GM23338 (cell line): ENCODE measurements at regions not wholly inside any gene's neighbourhood (a gene's known extent, or its start where the extent isn't known, plus 50 kb on each side); places are given as distances from the start of the nearest gene placed in this dataset.

ENCODE experiments used
- ATAC-seq: fragments of 200-7000 bp; cut with Tn5 transposase; 3 replicates; pipeline ENCODE4 v1.9.1; 2020
- DNase-seq: peaks from one replicate; pipeline ENCODE4 v3.0.0-alpha.2; 2015; ENCODE audit warnings: low spot score
- H2AFZ ChIP-seq: fragments of 200-600 bp; sonication (generic); 2 replicates; pipeline ENCODE4 v1.8.0; 2016; ENCODE audit warnings: antibody characterized with exemption, mild to moderate bottlenecking, moderate library complexity
- H3F3A ChIP-seq: fragments of 200-600 bp; sonication (generic); replicated peaks from 2 replicates; pipeline ENCODE4 v1.8.0; 2017; ENCODE audit warnings: antibody characterized with exemption, mixed run types, low read depth
- H3K27ac ChIP-seq: fragments of 200-600 bp; sonication (generic); 2 replicates; pipeline ENCODE4 v1.6.1; 2016; ENCODE audit warnings: low read depth
- H3K27me3 ChIP-seq: fragments of 200-600 bp; sonication (generic); 2 replicates; pipeline ENCODE4 v1.8.0; 2016; ENCODE audit warnings: mild to moderate bottlenecking, mixed run types, moderate library complexity; ENCODE audit not compliant: insufficient read depth
- H3K36me3 ChIP-seq: fragments of 200-600 bp; sonication (generic); 2 replicates; pipeline ENCODE4 v1.8.0; 2016; ENCODE audit warnings: mild to moderate bottlenecking; ENCODE audit not compliant: insufficient read depth
- H3K4me1 ChIP-seq: fragments of 200-600 bp; sonication (generic); 2 replicates; pipeline ENCODE4 v1.8.0; 2016; ENCODE audit warnings: mild to moderate bottlenecking, moderate library complexity; ENCODE audit not compliant: insufficient read depth
- H3K4me2 ChIP-seq: fragments of 200-600 bp; sonication (generic); 2 replicates; pipeline ENCODE4 v1.7.1; 2017; ENCODE audit warnings: mixed run types
- H3K4me3 ChIP-seq: fragments of 200-600 bp; sonication (generic); 2 replicates; pipeline ENCODE4 v1.6.1; 2016; ENCODE audit warnings: mixed run types
- H3K79me2 ChIP-seq: fragments of 200-600 bp; sonication (generic); replicated peaks from 2 replicates; pipeline ENCODE4 v1.8.0; 2017; ENCODE audit warnings: mild to moderate bottlenecking; ENCODE audit not compliant: insufficient read depth
- H3K9me2 ChIP-seq: fragments of 200-600 bp; sonication (generic); 2 replicates; pipeline ENCODE4 v1.8.0; 2017; ENCODE audit not compliant: insufficient read depth
- H4K20me1 ChIP-seq: fragments of 200-600 bp; sonication (generic); replicated peaks from 2 replicates; pipeline ENCODE4 v1.8.0; 2017; ENCODE audit warnings: mild to moderate bottlenecking; ENCODE audit not compliant: insufficient read depth
- H3K27ac Mint-ChIP-seq: 2 replicates; pipeline ENCODE4 v1.8.0; 2020; ENCODE audit warnings: inconsistent platforms, mild to moderate bottlenecking, moderate library complexity, mixed read lengths
- H3K27me3 Mint-ChIP-seq: 3 replicates; pipeline ENCODE4 v1.8.0; 2022; ENCODE audit warnings: low read depth, mild to moderate bottlenecking, moderate library complexity, mixed read lengths, inconsistent platforms; ENCODE audit not compliant: insufficient read depth, poor library complexity
- H3K36me3 Mint-ChIP-seq: 3 replicates; pipeline ENCODE4 v1.8.0; 2021; ENCODE audit warnings: low read depth, mild to moderate bottlenecking, inconsistent platforms, moderate library complexity, mixed read lengths
- H3K4me1 Mint-ChIP-seq: 3 replicates; pipeline ENCODE4 v1.8.0; 2020; ENCODE audit warnings: mild to moderate bottlenecking, inconsistent platforms, mixed read lengths
- H3K4me3 Mint-ChIP-seq: 3 replicates; pipeline ENCODE4 v1.8.0; 2021; ENCODE audit warnings: moderate library complexity, mild to moderate bottlenecking, inconsistent platforms, mixed read lengths
- H3K9me3 Mint-ChIP-seq: 3 replicates; pipeline ENCODE4 v1.8.0; 2020; ENCODE audit warnings: moderate library complexity, mild to moderate bottlenecking, inconsistent platforms, mixed read lengths
- CTCF ChIP-seq, 2 experiments: fragments of 200-600 bp in 1 of 2; sonication (generic) in 1 of 2; conservative IDR thresholded peaks; 2 replicates each; pipeline versions ENCODE4 v1.5.1 to v1.6.1; 2016 to 2017; ENCODE audit warnings: antibody characterized with exemption in 2 of 2, low read depth in 2 of 2, mild to moderate bottlenecking in 2 of 2, moderate library complexity in 1 of 2
- JUNB ChIP-seq: IDR thresholded peaks from one replicate; pipeline ENCODE4 v1.6.1; 2016; ENCODE audit warnings: antibody characterized with exemption; ENCODE audit not compliant: unreplicated experiment
- NANOG ChIP-seq: IDR thresholded peaks from 2 replicates; pipeline ENCODE4 v1.6.1; 2016; ENCODE audit warnings: antibody characterized with exemption, borderline replicate concordance
- REST ChIP-seq: IDR thresholded peaks from one replicate; pipeline ENCODE4 v1.6.1; 2018; ENCODE audit warnings: antibody characterized with exemption; ENCODE audit not compliant: unreplicated experiment
- STAT1 ChIP-seq: IDR thresholded peaks from one replicate; pipeline ENCODE4 v1.6.1; 2016; ENCODE audit warnings: antibody characterized with exemption; ENCODE audit not compliant: unreplicated experiment
- ZNF331 ChIP-seq: fragments of 250-450 bp; sonication (Bioruptor Pico); IDR thresholded peaks from 2 replicates; pipeline ENCODE4 v1.5.0; 2020; ENCODE audit warnings: low read depth, mild to moderate bottlenecking, moderate library complexity

GRCh38 chr14:76698631-76699030 lies 62.6 kb upstream of the VASH1 start (continued):
- no peak for TF ChIP-seq REST
- no peak for TF ChIP-seq NANOG
- no peak for TF ChIP-seq JUNB
- no peak for TF ChIP-seq CTCF (conservative IDR thresholded peaks at IDR 0.05; ENCODE audit: low read depth in 2 of 2)
- no peak for TF ChIP-seq STAT1

- ATAC-seq: no peak
- H3K4me1 Mint-ChIP-seq: no peaks in the 10 kb centered on the region
- H3K4me2 ChIP-seq: no peak overlapping the region
- H3K9me2 ChIP-seq: no peaks in the 10 kb centered on the region
- peaks cover 3% of the 10 kb centered on the region for H3K27me3 Mint-ChIP-seq
- no peaks in the 10 kb centered on the region for H3K27me3 ChIP-seq
- no peaks in the 10 kb centered on the region for H3K9me3 Mint-ChIP-seq
- no peaks in the 10 kb centered on the region for H3K36me3 ChIP-seq
- H3K4me1 ChIP-seq: no peaks in the 10 kb centered on the region
- no peaks in the 10 kb centered on the region for H3K36me3 Mint-ChIP-seq
- H3K4me3 ChIP-seq: no peak overlapping the region
- H2AFZ ChIP-seq: no peak overlapping the region
- no peak overlapping the region for H3K27ac Mint-ChIP-seq
- H3K4me3 Mint-ChIP-seq: no peak overlapping the region
- no peaks in the 10 kb centered on the region for H3K79me2 ChIP-seq
- H4K20me1 ChIP-seq: no peaks in the 10 kb centered on the region
- H3K27ac ChIP-seq: no peak overlapping the region
- no peaks in the 10 kb centered on the region for H3F3A ChIP-seq
- DNase-seq: no peak
- no peak for TF ChIP-seq NANOG
- TF ChIP-seq REST: no peak
- TF ChIP-seq ZNF331 (CRISPR knock-in tag): no peak
- TF ChIP-seq JUNB: no peak
- no peak for TF ChIP-seq CTCF (conservative IDR thresholded peaks at IDR 0.05; ENCODE audit: low read depth in 2 of 2)
Measured at GRCh38 chr14:76699209-76699938, 61.9 kb upstream of the VASH1 start.
